MM.1S (cell line): ENCODE measurements at regions not wholly inside any gene's neighbourhood (a gene's known extent, or its start where the extent isn't known, plus 50 kb on each side); places are given as distances from the start of the nearest gene placed in this dataset.

ENCODE experiments used
- CTCF ChIP-seq: fragments of 300-600 bp; sonication (generic); IDR thresholded peaks from 2 replicates; pipeline ENCODE4 v1.5.1; 2016; ENCODE audit warnings: antibody characterized with exemption, low read length, mixed read lengths
- EZH2phosphoT487 ChIP-seq: fragments of 300-600 bp; sonication (generic); IDR thresholded peaks from 2 replicates; pipeline ENCODE4 v1.6.1; 2018; ENCODE audit warnings: antibody characterized with exemption, low read length

GRCh38 chr12:93223440-93224426 is 154.0 kb upstream of the NUDT4 start:
- TF ChIP-seq CTCF (no peak), EZH2phosphoT487 (no peak)
